ENCODE measurements at regions not wholly inside any gene's neighbourhood (a gene's known extent, or its start where the extent isn't known, plus 50 kb on each side); places are given as distances from the start of the nearest gene placed in this dataset.

DNA sequence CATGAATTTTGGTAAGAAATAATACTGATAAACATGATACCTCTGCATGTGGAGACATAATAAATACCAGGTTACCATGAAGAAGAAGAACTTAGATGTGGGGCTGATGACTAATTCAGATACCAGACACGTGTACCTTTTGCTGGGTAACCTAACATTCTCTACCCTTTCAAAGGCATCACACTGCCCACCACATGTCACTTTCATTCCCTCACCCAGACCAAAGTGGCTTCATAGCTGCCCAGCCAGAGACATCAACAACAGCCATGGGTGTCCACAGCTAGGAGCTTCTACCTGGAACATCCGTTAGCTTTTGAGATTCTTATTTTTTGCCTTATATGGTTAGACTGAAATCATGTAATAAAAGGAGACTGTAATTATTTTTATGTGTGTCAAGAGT is 396.8 kb downstream of the MED10 start:
- Mint-ChIP-seq H3K4me3 (no peak overlapping the region), H3K36me3 (no peaks in the 10 kb centered on the region)
- intact Hi-C loops (cut with micrococcal nuclease), result no loop called here

DNA sequence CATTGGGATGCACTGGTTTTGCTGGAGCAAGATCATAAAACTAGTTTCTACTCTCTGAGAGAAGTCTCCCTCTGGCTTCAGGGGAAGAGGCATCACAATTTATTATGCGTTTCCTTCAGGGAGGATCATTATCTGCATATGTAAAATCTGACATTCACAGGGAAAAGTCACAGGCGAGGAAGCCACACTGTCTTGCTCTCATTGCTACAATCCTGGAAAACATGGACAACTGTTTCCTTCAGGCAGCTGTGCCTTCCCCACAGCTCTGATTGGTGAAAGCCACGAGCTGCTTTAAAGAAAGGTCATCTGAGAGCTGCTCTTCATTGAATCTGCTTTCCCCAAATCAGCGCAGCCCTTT is 397.8 kb downstream of the MED10 start:
- no peak for DNase-seq
- ChIA-PET CTCF (no interaction called here), POLR2A (no interaction called here)
- no peak for ATAC-seq
- Histone ChIP-seq H3K9me3 (ENCODE audit: control insufficient read depth in 2 of 3, low read length in 3 of 3) (no peaks in the 10 kb centered on the region), H3K27me3 (ENCODE audit: control insufficient read depth in 2 of 2, insufficient read depth in 2 of 2, low read length in 2 of 2) (no peaks in the 10 kb centered on the region), H3K4me1 (ENCODE audit: control insufficient read depth in 2 of 2, insufficient read depth in 2 of 2, low read length in 2 of 2) (no peaks in the 10 kb centered on the region), H3K27ac (ENCODE audit: low read depth, low read length) (no peak overlapping the region), H3K36me3 (ENCODE audit: control insufficient read depth in 2 of 3, insufficient read depth in 3 of 3, low read length in 3 of 3) (no peaks in the 10 kb centered on the region), H3K4me3 (ENCODE audit: low read length) (no peak overlapping the region)
- intact Hi-C loops (cut with micrococcal nuclease), result no loop called here
- Mint-ChIP-seq H3K4me1 (peaks cover 0 to 9% (median 0%) of the 10 kb centered on the region in 7 donors), H3K27me3 (peaks cover 0 to 17% (median 6%) of the 10 kb centered on the region in 5 donors), H3K9me3 (peaks cover 0 to 9% (median 0%) of the 10 kb centered on the region in 11 donors), H3K4me3 (no peak overlapping the region), H3K36me3 (no peaks in the 10 kb centered on the region), H3K27ac (no peak overlapping the region)

More for the DNA sequence above, 396.8 kb downstream of the MED10 start:
- ChIA-PET CTCF (no interaction called here), POLR2A (no interaction called here)
- H3K27me3 ChIP-seq (ENCODE audit: control insufficient read depth in 2 of 2, insufficient read depth in 2 of 2, low read length in 2 of 2), result no peaks in the 10 kb centered on the region
- no peaks in the 10 kb centered on the region for H3K9me3 ChIP-seq (ENCODE audit: control insufficient read depth in 2 of 3, low read length in 3 of 3)
- no peak overlapping the region for H3K27ac Mint-ChIP-seq
- H3K27me3 Mint-ChIP-seq, result peaks cover 0 to 17% (median 5%) of the 10 kb centered on the region in 5 donors
- no peaks in the 10 kb centered on the region for H3K4me1 ChIP-seq (ENCODE audit: control insufficient read depth in 2 of 2, insufficient read depth in 2 of 2, low read length in 2 of 2)
- H3K9me3 Mint-ChIP-seq, result peaks cover 0 to 7% (median 0%) of the 10 kb centered on the region in 11 donors
- no peak overlapping the region for H3K4me3 ChIP-seq (ENCODE audit: low read length)
- no peak overlapping the region for H3K27ac ChIP-seq (ENCODE audit: low read depth, low read length)
- H3K36me3 ChIP-seq (ENCODE audit: control insufficient read depth in 2 of 3, insufficient read depth in 3 of 3, low read length in 3 of 3), result no peaks in the 10 kb centered on the region
- H3K4me1 Mint-ChIP-seq, result peaks cover 0 to 9% (median 0%) of the 10 kb centered on the region in 7 donors
- DNase-seq, result no peak
- no peak for ATAC-seq

DNA sequence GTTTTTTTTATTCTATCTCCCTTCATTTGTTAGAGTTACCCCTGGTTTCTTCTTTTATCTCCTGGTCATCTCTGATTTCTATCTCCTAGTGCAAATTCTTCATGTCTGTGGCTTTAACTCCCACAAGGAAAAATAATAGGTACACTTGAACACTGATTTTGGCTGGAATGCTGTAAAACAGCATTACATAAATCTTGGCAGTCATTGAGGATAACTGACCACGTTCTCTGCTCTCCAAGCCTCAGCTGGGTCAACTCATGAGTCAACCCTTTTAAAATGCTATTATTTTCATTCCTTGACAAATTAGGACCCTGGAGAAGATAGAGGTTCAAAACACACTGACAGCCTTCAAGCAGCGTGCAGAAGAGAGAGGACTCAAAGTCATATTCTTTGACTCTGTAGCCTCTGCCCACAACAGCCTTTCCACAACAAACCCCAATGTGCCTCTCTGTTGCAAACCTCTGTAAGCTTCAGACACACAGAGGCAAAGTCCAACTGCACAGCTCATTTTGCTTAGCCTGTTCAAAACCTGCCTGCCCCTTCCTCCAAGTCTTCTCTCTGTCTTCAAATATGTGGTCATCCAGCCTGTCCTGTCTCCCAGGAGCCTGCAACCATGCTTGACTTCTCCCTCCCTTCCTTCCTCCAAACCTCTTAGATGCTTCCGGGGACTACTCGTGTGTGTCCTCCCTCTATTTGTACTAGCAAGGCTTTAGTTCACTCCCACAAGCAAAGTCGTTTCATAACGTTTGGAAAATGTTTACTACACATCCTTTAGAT is 398.4 kb downstream of the MED10 start:
- ChIA-PET CTCF (no interaction called here), POLR2A (no interaction called here)
- H3K9me3 ChIP-seq (ENCODE audit: control insufficient read depth in 2 of 3, low read length in 3 of 3), result no peaks in the 10 kb centered on the region
- Mint-ChIP-seq H3K27me3 (peaks cover 0 to 17% (median 6%) of the 10 kb centered on the region in 5 donors), H3K4me1 (peaks cover 0 to 9% (median 0%) of the 10 kb centered on the region in 7 donors), H3K9me3 (peaks cover 0 to 9% (median 0%) of the 10 kb centered on the region in 11 donors), H3K27ac (no peak overlapping the region), H3K4me3 (no peak overlapping the region), H3K36me3 (no peaks in the 10 kb centered on the region)
- no peaks in the 10 kb centered on the region for H3K27me3 ChIP-seq (ENCODE audit: control insufficient read depth in 2 of 2, insufficient read depth in 2 of 2, low read length in 2 of 2)
- no peak overlapping the region for H3K27ac ChIP-seq (ENCODE audit: low read depth, low read length)
- intact Hi-C loops (cut with micrococcal nuclease), result no loop called here
- no peak for DNase-seq
- no peaks in the 10 kb centered on the region for H3K36me3 ChIP-seq (ENCODE audit: control insufficient read depth in 2 of 3, insufficient read depth in 3 of 3, low read length in 3 of 3)
- no peak for ATAC-seq
- no peaks in the 10 kb centered on the region for H3K4me1 ChIP-seq (ENCODE audit: control insufficient read depth in 2 of 2, insufficient read depth in 2 of 2, low read length in 2 of 2)
- H3K4me3 ChIP-seq (ENCODE audit: low read length), result no peak overlapping the region

DNA sequence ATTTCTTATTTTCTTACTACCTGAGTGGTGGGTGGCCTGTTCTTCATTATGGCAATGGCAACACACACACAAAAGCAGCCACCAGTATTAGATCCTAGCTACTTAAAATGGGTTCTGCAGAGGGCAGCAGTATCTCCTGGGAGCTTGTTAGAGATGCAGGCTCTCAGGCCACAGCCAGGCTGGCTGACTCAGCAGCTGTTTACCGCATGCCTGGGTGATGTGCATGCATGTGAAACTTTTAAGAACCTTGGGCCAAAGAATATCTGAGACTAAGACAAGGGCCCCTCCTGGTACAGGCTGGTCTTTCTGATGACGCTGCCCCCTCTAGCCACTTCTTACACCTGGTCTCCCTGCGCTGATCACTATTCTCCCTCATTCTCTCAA is 399.0 kb downstream of the MED10 start:
- no peak for DNase-seq
- Mint-ChIP-seq H3K4me3 (no peak overlapping the region), H3K4me1 (peaks cover 0 to 9% (median 0%) of the 10 kb centered on the region in 7 donors), H3K9me3 (peaks cover 0 to 9% (median 0%) of the 10 kb centered on the region in 11 donors), H3K27me3 (peaks cover 0 to 17% (median 6%) of the 10 kb centered on the region in 5 donors), H3K36me3 (no peaks in the 10 kb centered on the region), H3K27ac (no peak overlapping the region)
- H3K9me3 ChIP-seq (ENCODE audit: control insufficient read depth in 2 of 3, low read length in 3 of 3), result no peaks in the 10 kb centered on the region
- no peak overlapping the region for H3K27ac ChIP-seq (ENCODE audit: low read depth, low read length)
- H3K36me3 ChIP-seq (ENCODE audit: control insufficient read depth in 2 of 3, insufficient read depth in 3 of 3, low read length in 3 of 3), result no peaks in the 10 kb centered on the region
- H3K4me1 ChIP-seq (ENCODE audit: control insufficient read depth in 2 of 2, insufficient read depth in 2 of 2, low read length in 2 of 2), result no peaks in the 10 kb centered on the region
- POLR2A ChIA-PET, result no interaction called here
- no peaks in the 10 kb centered on the region for H3K27me3 ChIP-seq (ENCODE audit: control insufficient read depth in 2 of 2, insufficient read depth in 2 of 2, low read length in 2 of 2)
- CTCF ChIA-PET, result no interaction called here
- no peak overlapping the region for H3K4me3 ChIP-seq (ENCODE audit: low read length)
- no peak for ATAC-seq
- intact Hi-C loops (cut with micrococcal nuclease), result no loop called here

DNA sequence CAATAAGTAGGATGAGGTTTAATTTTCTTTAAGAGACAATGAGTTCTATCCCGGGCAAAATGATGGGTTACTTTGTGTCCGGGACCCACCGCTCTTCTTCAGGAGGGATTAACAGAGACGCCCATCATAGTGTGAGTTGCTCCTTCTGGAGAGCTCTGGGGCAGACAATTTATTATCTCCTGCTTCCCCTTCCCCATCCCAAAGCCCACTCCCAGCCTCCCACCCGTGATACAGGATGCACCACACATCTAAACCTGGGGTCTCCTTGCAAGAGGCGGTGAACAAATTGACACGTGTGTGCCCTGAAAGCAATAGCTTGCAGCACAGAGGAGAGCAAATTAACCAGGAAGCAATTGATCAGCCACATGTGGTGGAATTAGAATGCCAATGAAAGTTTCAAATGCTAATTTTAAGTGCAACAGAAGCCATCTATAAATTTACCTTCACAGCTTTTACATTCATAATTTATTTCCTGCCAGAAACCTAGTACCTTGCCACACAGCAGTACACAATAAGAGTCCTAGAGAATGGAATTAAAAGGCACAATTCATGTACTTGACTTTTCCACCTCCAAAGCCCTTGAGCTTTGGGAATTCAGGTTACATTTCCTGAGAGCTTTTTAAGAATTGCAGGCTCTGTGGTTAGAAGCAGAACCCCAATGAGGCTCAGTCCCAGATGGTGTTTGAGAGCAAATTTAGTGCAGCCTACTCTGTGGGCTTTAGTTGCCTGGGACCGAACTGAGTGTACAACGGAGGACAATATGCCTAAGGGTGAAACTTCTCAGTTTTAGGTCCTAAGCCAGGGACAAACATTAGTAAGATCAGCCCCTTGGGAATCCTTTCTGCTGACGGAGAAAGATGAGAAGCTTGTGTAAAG is 399.6 kb downstream of the MED10 start:
- Histone ChIP-seq H3K36me3 (ENCODE audit: control insufficient read depth in 2 of 3, insufficient read depth in 3 of 3, low read length in 3 of 3) (no peaks in the 10 kb centered on the region), H3K27ac (ENCODE audit: low read depth, low read length) (no peak overlapping the region), H3K4me3 (ENCODE audit: low read length) (no peak overlapping the region), H3K4me1 (ENCODE audit: control insufficient read depth in 2 of 2, insufficient read depth in 2 of 2, low read length in 2 of 2) (no peaks in the 10 kb centered on the region), H3K9me3 (ENCODE audit: control insufficient read depth in 2 of 3, low read length in 3 of 3) (no peaks in the 10 kb centered on the region), H3K27me3 (ENCODE audit: control insufficient read depth in 2 of 2, insufficient read depth in 2 of 2, low read length in 2 of 2) (no peaks in the 10 kb centered on the region)
- Mint-ChIP-seq H3K27me3 (peaks cover 0 to 17% (median 6%) of the 10 kb centered on the region in 5 donors), H3K36me3 (no peaks in the 10 kb centered on the region), H3K4me1 (peaks cover 0 to 9% (median 0%) of the 10 kb centered on the region in 7 donors), H3K4me3 (no peak overlapping the region), H3K9me3 (peaks cover 0 to 9% (median 0%) of the 10 kb centered on the region in 11 donors), H3K27ac (no peak overlapping the region)
- DNase-seq (no peak), ATAC-seq (no peak)
- ChIA-PET CTCF (no interaction called here), POLR2A (no interaction called here)
- intact Hi-C loops (cut with micrococcal nuclease), result no loop called here

DNA sequence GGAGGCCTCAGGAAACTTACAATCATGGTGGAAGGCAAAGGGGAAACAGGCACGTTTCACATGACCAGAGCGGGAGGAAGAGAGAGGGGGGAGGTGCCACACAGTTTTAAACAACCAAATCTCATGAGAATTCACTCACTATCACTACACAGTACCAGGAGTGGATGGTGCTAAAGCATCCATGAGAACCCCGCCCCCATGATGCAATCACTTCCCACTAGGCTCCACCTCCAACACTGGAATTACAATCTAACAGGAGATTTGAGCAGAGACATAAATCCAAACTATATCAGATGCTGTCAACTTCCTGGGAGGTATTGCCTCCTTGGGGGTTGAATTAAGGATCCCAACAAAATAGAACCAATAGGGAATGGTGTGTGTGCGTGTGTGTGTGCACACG is 407.1 kb downstream of the MED10 start:
- H3K4me1 Mint-ChIP-seq, result no peaks in the 10 kb centered on the region
- Histone ChIP-seq H3K4me1 (ENCODE audit: control insufficient read depth in 2 of 2, insufficient read depth in 2 of 2, low read length in 2 of 2) (no peaks in the 10 kb centered on the region), H3K36me3 (ENCODE audit: control insufficient read depth in 2 of 3, insufficient read depth in 3 of 3, low read length in 3 of 3) (no peaks in the 10 kb centered on the region), H3K4me3 (ENCODE audit: low read length) (no peak overlapping the region), H3K9me3 (ENCODE audit: control insufficient read depth in 2 of 3, low read length in 3 of 3) (no peaks in the 10 kb centered on the region), H3K27ac (ENCODE audit: low read depth, low read length) (no peak overlapping the region), H3K27me3 (ENCODE audit: control insufficient read depth in 2 of 2, insufficient read depth in 2 of 2, low read length in 2 of 2) (no peaks in the 10 kb centered on the region)
- intact Hi-C loops (cut with micrococcal nuclease), result no loop called here
- no peaks in the 10 kb centered on the region for H3K36me3 Mint-ChIP-seq
- ATAC-seq (no peak), DNase-seq (no peak)
- H3K4me3 Mint-ChIP-seq, result no peak overlapping the region
- H3K27ac Mint-ChIP-seq, result no peak overlapping the region
- peaks cover 0 to 8% (median 0%) of the 10 kb centered on the region in 11 donors for H3K9me3 Mint-ChIP-seq
- POLR2A ChIA-PET, result no interaction called here
- peaks cover 0 to 21% (median 8%) of the 10 kb centered on the region in 5 donors for H3K27me3 Mint-ChIP-seq
- CTCF ChIA-PET, result no interaction called here

Data from naive thymus-derived CD4-positive, alpha-beta T cell (primary cell).